ENCODE measurements at regions not wholly inside any gene's neighbourhood (a gene's known extent, or its start where the extent isn't known, plus 50 kb on each side); places are given as distances from the start of the nearest gene placed in this dataset.

DNA sequence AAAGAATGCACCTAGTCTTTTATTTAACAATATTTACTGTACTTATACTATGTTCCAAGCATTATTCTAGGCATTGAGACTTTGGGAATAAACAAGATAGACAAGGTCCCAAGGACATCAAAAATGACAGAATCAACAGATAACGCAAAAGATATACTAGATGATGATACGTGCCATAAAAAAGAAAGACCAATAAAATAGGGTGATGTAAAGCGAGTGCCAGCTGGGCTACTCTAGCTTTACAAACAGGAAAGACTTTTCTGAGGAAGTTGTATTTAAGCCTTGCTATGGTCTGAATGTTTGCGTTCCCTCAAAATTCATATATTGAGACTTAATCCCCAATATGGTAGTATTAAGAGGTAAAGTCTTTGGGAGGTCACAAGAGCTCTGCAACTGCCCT is 310.2 kb upstream of the RGMB start:
- no peaks in the 10 kb centered on the region for H3K4me1 ChIP-seq (ENCODE audit: control insufficient read depth in 5 of 5, insufficient read depth in 5 of 5, low read length in 5 of 5)
- ATAC-seq (ENCODE audit: insufficient read depth, low FRiP score) (no peak), DNase-seq (no peak)
- no peaks in the 10 kb centered on the region for H3K27me3 ChIP-seq (ENCODE audit: control insufficient read depth in 3 of 3, insufficient read depth in 3 of 3, low read length in 2 of 3)
- TF ChIP-seq, protein P1, sequence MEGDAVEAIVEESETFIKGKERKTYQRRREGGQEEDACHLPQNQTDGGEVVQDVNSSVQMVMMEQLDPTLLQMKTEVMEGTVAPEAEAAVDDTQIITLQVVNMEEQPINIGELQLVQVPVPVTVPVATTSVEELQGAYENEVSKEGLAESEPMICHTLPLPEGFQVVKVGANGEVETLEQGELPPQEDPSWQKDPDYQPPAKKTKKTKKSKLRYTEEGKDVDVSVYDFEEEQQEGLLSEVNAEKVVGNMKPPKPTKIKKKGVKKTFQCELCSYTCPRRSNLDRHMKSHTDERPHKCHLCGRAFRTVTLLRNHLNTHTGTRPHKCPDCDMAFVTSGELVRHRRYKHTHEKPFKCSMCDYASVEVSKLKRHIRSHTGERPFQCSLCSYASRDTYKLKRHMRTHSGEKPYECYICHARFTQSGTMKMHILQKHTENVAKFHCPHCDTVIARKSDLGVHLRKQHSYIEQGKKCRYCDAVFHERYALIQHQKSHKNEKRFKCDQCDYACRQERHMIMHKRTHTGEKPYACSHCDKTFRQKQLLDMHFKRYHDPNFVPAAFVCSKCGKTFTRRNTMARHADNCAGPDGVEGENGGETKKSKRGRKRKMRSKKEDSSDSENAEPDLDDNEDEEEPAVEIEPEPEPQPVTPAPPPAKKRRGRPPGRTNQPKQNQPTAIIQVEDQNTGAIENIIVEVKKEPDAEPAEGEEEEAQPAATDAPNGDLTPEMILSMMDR (IDR thresholded peaks at IDR 0.05; ENCODE audit: control extremely low read depth, extremely low read depth), result no peak
- no peak overlapping the region for H3K27ac ChIP-seq (ENCODE audit: low read depth in 1 of 2, low read length in 1 of 2)
- H3K9me3 ChIP-seq (ENCODE audit: control insufficient read depth in 4 of 4, insufficient read depth in 3 of 4, low read length in 3 of 4), result peaks cover 0 to 3% (median 0%) of the 10 kb centered on the region in 4 donors
- no peak overlapping the region for H3K9ac ChIP-seq (ENCODE audit: insufficient read depth in 1 of 2, low read length in 2 of 2)
- WGBS, 2 donors, result 84 to 93% methylated on average over 4 of the region's 4 CpGs
- H3K4me3 ChIP-seq, result no peak overlapping the region
- no peaks in the 10 kb centered on the region for H3K36me3 ChIP-seq (ENCODE audit: control insufficient read depth in 4 of 4, insufficient read depth in 4 of 4, low read length in 4 of 4)

DNA sequence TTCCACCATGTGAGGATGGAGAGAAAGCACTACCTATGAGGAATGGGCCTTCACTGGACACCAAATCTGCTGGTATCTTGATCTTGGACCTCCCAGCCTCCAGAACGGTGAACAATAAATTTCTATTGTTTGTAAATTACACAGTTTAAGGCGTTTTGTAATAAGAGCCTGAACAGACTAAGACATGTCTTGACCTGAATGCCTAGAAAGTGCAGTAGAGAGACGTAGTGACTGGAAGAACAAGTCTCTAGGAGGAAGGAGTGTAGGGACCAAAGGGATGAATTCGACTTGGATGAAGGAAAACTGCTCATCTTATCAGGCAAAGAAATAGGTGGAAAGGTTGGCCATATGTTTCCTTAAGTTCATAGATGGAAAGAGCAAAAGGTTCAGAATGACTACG is 309.8 kb upstream of the RGMB start:
- TF ChIP-seq, protein P1 (IDR thresholded peaks at IDR 0.05; ENCODE audit: control extremely low read depth, extremely low read depth), result no peak
- Histone ChIP-seq H3K27me3 (ENCODE audit: control insufficient read depth in 3 of 3, insufficient read depth in 3 of 3, low read length in 2 of 3) (no peaks in the 10 kb centered on the region), H3K9ac (ENCODE audit: insufficient read depth in 1 of 2, low read length in 2 of 2) (no peak overlapping the region), H3K4me1 (ENCODE audit: control insufficient read depth in 5 of 5, insufficient read depth in 5 of 5, low read length in 5 of 5) (no peaks in the 10 kb centered on the region), H3K4me3 (no peak overlapping the region), H3K9me3 (ENCODE audit: control insufficient read depth in 4 of 4, insufficient read depth in 3 of 4, low read length in 3 of 4) (peaks cover 0 to 3% (median 0%) of the 10 kb centered on the region in 4 donors), H3K27ac (ENCODE audit: low read depth in 1 of 2, low read length in 1 of 2) (no peak overlapping the region), H3K36me3 (ENCODE audit: control insufficient read depth in 4 of 4, insufficient read depth in 4 of 4, low read length in 4 of 4) (no peaks in the 10 kb centered on the region)
- WGBS, 2 donors, result 57 to 65% methylated on average over 5 of the region's 5 CpGs
- ATAC-seq (ENCODE audit: insufficient read depth, low FRiP score), result no peak
- no peak for DNase-seq

DNA sequence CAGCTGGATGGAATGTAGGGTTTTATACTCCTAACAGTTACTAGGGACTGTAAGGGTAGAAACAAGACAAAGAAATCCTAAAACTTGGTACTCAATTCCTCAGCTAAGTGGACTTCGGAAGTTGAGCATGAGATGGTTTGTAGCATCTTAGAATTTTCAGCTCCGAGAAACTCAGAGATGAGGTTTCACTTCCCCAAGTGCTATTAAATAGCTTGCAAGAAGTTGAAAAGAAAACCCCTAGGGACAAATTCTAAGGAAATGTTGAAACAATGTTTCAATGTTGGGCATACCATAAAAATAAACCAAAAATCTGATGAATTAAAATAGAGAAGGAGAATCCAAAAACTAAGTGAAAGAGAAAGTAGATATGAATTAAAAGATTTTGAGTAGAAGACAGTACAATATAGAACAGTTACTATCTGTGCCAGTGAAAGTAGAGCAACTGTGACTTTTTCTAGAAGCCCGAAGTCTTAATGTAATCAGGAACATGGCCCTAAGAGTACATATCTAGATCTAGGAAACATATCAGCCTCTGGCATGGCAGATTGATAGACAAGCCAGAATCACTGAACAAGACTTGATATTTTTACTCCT is 308.6 kb upstream of the RGMB start:
- DNase-seq (no peak), ATAC-seq (ENCODE audit: insufficient read depth, low FRiP score) (no peak)
- H3K27ac ChIP-seq (ENCODE audit: low read depth in 1 of 2, low read length in 1 of 2), result no peak overlapping the region
- H3K4me3 ChIP-seq, result no peak overlapping the region
- no peaks in the 10 kb centered on the region for H3K36me3 ChIP-seq (ENCODE audit: control insufficient read depth in 4 of 4, insufficient read depth in 4 of 4, low read length in 4 of 4)
- 89 to 92% methylated on average over 3 of the region's 3 CpGs for WGBS, 2 donors
- H3K9me3 ChIP-seq (ENCODE audit: control insufficient read depth in 4 of 4, insufficient read depth in 3 of 4, low read length in 3 of 4), result peaks cover 0 to 3% (median 0%) of the 10 kb centered on the region in 4 donors
- no peak overlapping the region for H3K9ac ChIP-seq (ENCODE audit: insufficient read depth in 1 of 2, low read length in 2 of 2)
- H3K27me3 ChIP-seq (ENCODE audit: control insufficient read depth in 3 of 3, insufficient read depth in 3 of 3, low read length in 2 of 3), result no peaks in the 10 kb centered on the region
- H3K4me1 ChIP-seq (ENCODE audit: control insufficient read depth in 5 of 5, insufficient read depth in 5 of 5, low read length in 5 of 5), result no peaks in the 10 kb centered on the region
- TF ChIP-seq, protein P1 (IDR thresholded peaks at IDR 0.05; ENCODE audit: control extremely low read depth, extremely low read depth), result no peak

All from lung (tissue), 11 donors.